ENCODE measurements at regions not wholly inside any gene's neighbourhood (a gene's known extent, or its start where the extent isn't known, plus 50 kb on each side); places are given as distances from the start of the nearest gene placed in this dataset.

- H3K27me3 ChIP-seq (ENCODE audit: control insufficient read depth, low read length), result no peaks in the 10 kb centered on the region
- TF ChIP-seq EZH2phosphoT487 (IDR thresholded peaks at IDR 0.05; ENCODE audit: borderline replicate concordance, low read length), result no peak
- no peak for TF ChIP-seq CTCF (IDR thresholded peaks at IDR 0.05; ENCODE audit: low read depth, low read length, poor library complexity, severe bottlenecking)
- no peaks in the 10 kb centered on the region for H3K4me1 ChIP-seq (ENCODE audit: control insufficient read depth, low read length)
- H3K4me3 ChIP-seq (ENCODE audit: low read length), result no peak overlapping the region
- no peak overlapping the region for H3K4me2 ChIP-seq (ENCODE audit: low read length)
- H4K20me1 ChIP-seq (ENCODE audit: control insufficient read depth, insufficient read depth, low read depth, low read length), result no peaks in the 10 kb centered on the region
- H3K36me3 ChIP-seq (ENCODE audit: control insufficient read depth, low read length), result no peaks in the 10 kb centered on the region
- H3K9me2 ChIP-seq (replicated peaks; ENCODE audit: control insufficient read depth, low read length), result no peaks in the 10 kb centered on the region
- no peaks in the 10 kb centered on the region for H3K79me2 ChIP-seq (ENCODE audit: control insufficient read depth, low read length)
- no peaks in the 10 kb centered on the region for H3F3A ChIP-seq (ENCODE audit: control insufficient read depth, insufficient read depth)
- H3K27ac ChIP-seq (ENCODE audit: low read depth, low read length), result no peak overlapping the region
- H3K9me3 ChIP-seq (ENCODE audit: control insufficient read depth, insufficient read depth, low read length), result no peaks in the 10 kb centered on the region
These were observed 215.0 kb downstream of the NXPE2 start for GRCh38 chr11:114893329-114893728.

- no peaks in the 10 kb centered on the region for H3K9me2 ChIP-seq (replicated peaks; ENCODE audit: control insufficient read depth, low read length)
- no peak overlapping the region for H3K4me3 ChIP-seq (ENCODE audit: low read length)
- H3F3A ChIP-seq (ENCODE audit: control insufficient read depth, insufficient read depth), result no peaks in the 10 kb centered on the region
- H3K4me1 ChIP-seq (ENCODE audit: control insufficient read depth, low read length), result no peaks in the 10 kb centered on the region
- H3K36me3 ChIP-seq (ENCODE audit: control insufficient read depth, low read length), result no peaks in the 10 kb centered on the region
- no peak overlapping the region for H3K27ac ChIP-seq (ENCODE audit: low read depth, low read length)
- H3K79me2 ChIP-seq (ENCODE audit: control insufficient read depth, low read length), result no peaks in the 10 kb centered on the region
- TF ChIP-seq EZH2phosphoT487 (IDR thresholded peaks at IDR 0.05; ENCODE audit: borderline replicate concordance, low read length) (no peak), CTCF (IDR thresholded peaks at IDR 0.05; ENCODE audit: low read depth, low read length, poor library complexity, severe bottlenecking) (no peak)
- no peak overlapping the region for H3K4me2 ChIP-seq (ENCODE audit: low read length)
- no peaks in the 10 kb centered on the region for H3K27me3 ChIP-seq (ENCODE audit: control insufficient read depth, low read length)
- H4K20me1 ChIP-seq (ENCODE audit: control insufficient read depth, insufficient read depth, low read depth, low read length), result no peaks in the 10 kb centered on the region
- no peaks in the 10 kb centered on the region for H3K9me3 ChIP-seq (ENCODE audit: control insufficient read depth, insufficient read depth, low read length)
These were observed 218.3 kb downstream of the NXPE2 start for GRCh38 chr11:114896594-114896993.

- Histone ChIP-seq H3F3A (ENCODE audit: control insufficient read depth, insufficient read depth) (no peaks in the 10 kb centered on the region), H3K79me2 (ENCODE audit: control insufficient read depth, low read length) (no peaks in the 10 kb centered on the region), H3K27ac (ENCODE audit: low read depth, low read length) (no peak overlapping the region), H3K4me1 (ENCODE audit: control insufficient read depth, low read length) (no peaks in the 10 kb centered on the region), H3K9me3 (ENCODE audit: control insufficient read depth, insufficient read depth, low read length) (no peaks in the 10 kb centered on the region), H3K36me3 (ENCODE audit: control insufficient read depth, low read length) (no peaks in the 10 kb centered on the region), H3K4me2 (ENCODE audit: low read length) (no peak overlapping the region), H3K27me3 (ENCODE audit: control insufficient read depth, low read length) (no peaks in the 10 kb centered on the region), H4K20me1 (ENCODE audit: control insufficient read depth, insufficient read depth, low read depth, low read length) (no peaks in the 10 kb centered on the region), H3K4me3 (ENCODE audit: low read length) (no peak overlapping the region), H3K9me2 (replicated peaks; ENCODE audit: control insufficient read depth, low read length) (no peaks in the 10 kb centered on the region; the same call in 1 of the 2 replicates)
- TF ChIP-seq EZH2phosphoT487 (IDR thresholded peaks at IDR 0.05; ENCODE audit: borderline replicate concordance, low read length) (no peak), CTCF (IDR thresholded peaks at IDR 0.05; ENCODE audit: low read depth, low read length, poor library complexity, severe bottlenecking) (no peak)
These were observed 231.5 kb downstream of the NXPE2 start for GRCh38 chr11:114909866-114910265.

DNA sequence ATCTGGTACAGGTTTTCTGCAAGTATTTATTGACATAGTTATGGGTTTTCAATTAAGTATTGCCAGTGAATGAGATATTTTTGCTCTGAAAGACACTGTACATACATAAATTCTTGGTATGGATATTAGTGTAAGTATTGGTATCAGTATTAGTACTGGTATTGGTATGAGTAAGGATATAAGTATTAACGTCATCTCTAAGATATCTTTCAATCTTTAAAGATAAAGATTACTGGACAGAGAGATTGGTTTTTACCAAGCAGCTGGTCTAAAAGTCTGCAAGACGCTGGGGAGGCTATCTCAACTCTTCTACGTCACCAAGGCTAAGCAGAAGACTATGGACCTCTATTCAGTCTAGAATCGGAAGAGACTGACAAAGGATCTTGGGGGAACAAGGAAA, 234.5 kb downstream of the NXPE2 start:
- Histone ChIP-seq H3K36me3 (ENCODE audit: control insufficient read depth, low read length) (no peaks in the 10 kb centered on the region), H3K4me2 (ENCODE audit: low read length) (no peak overlapping the region), H3F3A (ENCODE audit: control insufficient read depth, insufficient read depth) (no peaks in the 10 kb centered on the region), H3K9me2 (replicated peaks; ENCODE audit: control insufficient read depth, low read length) (no peaks in the 10 kb centered on the region; the same call in 1 of the 2 replicates), H3K4me3 (ENCODE audit: low read length) (no peak overlapping the region), H3K4me1 (ENCODE audit: control insufficient read depth, low read length) (no peaks in the 10 kb centered on the region), H3K9me3 (ENCODE audit: control insufficient read depth, insufficient read depth, low read length) (no peaks in the 10 kb centered on the region), H4K20me1 (ENCODE audit: control insufficient read depth, insufficient read depth, low read depth, low read length) (no peaks in the 10 kb centered on the region), H3K27me3 (ENCODE audit: control insufficient read depth, low read length) (no peaks in the 10 kb centered on the region), H3K27ac (ENCODE audit: low read depth, low read length) (no peak overlapping the region), H3K79me2 (ENCODE audit: control insufficient read depth, low read length) (no peaks in the 10 kb centered on the region)
- TF ChIP-seq CTCF (IDR thresholded peaks at IDR 0.05; ENCODE audit: low read depth, low read length, poor library complexity, severe bottlenecking), result no peak
- no peak for TF ChIP-seq EZH2phosphoT487 (IDR thresholded peaks at IDR 0.05; ENCODE audit: borderline replicate concordance, low read length)
